Motor neuron (in vitro differentiated cells): ENCODE measurements at regions not wholly inside any gene's neighbourhood (a gene's known extent, or its start where the extent isn't known, plus 50 kb on each side); places are given as distances from the start of the nearest gene placed in this dataset.

Experiments used
- ATAC-seq, 8 experiments: fragments of 200-7000 bp; cut with Tn5 transposase; replicated peaks in 6 of 8; 2 replicates each; pipeline ENCODE4 v1.8.0; 2021; ENCODE audit warnings: mild to moderate bottlenecking in 8 of 8, moderate library complexity in 8 of 8
- H3K27ac ChIP-seq, 2 donors: fragments of 250-450 bp; sonication (Bioruptor Pico); 2 replicates each; pipeline ENCODE4 v1.9.0; 2021; ENCODE audit warnings: antibody characterized with exemption in 2 of 2, mild to moderate bottlenecking in 2 of 2, moderate library complexity in 1 of 2
- H3K4me1 ChIP-seq, 2 donors: fragments of 250-450 bp; sonication (Bioruptor Pico); replicated peaks in 1 of 2; 2 replicates each; pipeline ENCODE4 v1.6.1; 2021; ENCODE audit warnings: antibody characterized with exemption in 2 of 2, mild to moderate bottlenecking in 2 of 2, moderate library complexity in 1 of 2
- H3K4me3 ChIP-seq, 5 donors: fragments of 250-450 bp; sonication (Bioruptor Pico); 2 replicates each; pipeline ENCODE4 v1.9.0; 2021; ENCODE audit warnings: antibody characterized with exemption in 5 of 5, mild to moderate bottlenecking in 5 of 5, moderate library complexity in 4 of 5
- WGBS, 10 experiments: fragments of 450-650 bp; shearing (Covaris generic); methylation state at CpG; one replicate each; pipeline ENCODE4 v1.0.0; 2022; 5-methylcytosine and 5-hydroxymethylcytosine counted together
- in situ Hi-C, 9 experiments: fragments of 400-800 bp; cut with MboI; loops; one replicate each; pipeline ENCODE4 v1.15.0; 2021; ENCODE audit warnings: low sequenced_read_pairs in 9 of 9, low pct_unique_long_range_greater_than_20kb in 2 of 9; ENCODE audit not compliant: unreplicated experiment in 9 of 9

DNA sequence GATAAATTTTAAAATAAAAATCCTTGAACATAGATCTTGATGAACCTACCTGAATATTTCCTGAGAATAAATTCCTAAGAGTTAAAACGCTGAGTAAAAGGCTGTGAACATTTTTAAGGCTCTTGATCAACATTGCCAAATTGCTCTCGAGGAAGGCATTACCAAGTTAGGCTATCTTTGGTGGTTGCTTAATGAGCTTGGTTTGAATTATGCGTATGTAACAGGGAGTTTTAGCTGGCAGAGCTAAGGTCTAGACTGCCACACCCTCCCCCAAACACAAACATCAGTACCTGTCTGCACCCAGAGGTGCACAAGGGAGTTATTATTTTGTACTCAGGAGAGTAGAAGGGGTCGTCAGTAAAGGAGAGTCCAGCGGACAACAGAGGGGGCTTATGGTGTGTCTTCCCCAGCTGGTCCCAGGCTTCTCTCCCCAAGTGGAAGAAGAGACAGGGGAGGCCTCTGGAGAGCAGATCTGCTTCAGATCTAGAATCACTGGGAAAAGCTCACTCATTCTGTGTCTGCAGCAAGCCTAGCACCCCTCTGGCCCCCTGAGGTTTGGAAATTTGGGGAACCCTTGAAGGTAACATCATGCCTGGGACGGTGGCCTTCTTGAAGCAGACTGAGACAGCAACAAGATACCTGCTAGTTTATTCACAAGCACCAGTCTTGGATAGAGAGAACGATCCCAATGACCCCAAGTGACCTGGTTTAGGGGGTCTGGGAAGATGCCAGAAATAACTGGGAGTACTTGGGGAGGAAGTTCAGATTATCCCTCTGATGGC is 197.2 kb upstream of the ID2 start:
- in situ Hi-C loops, result no loop called here
- WGBS, 10 experiments, result 20 to 100% (median 81%) methylated on average over 1 to 5 of the region's 7 CpGs; no CpG with 5 or more reads in 2 of the 10 experiments
- peak in 2 of 8 experiments; percentile 32 to 43 for ATAC-seq
- no peak overlapping the region for H3K4me3 ChIP-seq
- H3K4me1 ChIP-seq, result peaks cover 24 to 26% of the 10 kb centered on the region in 2 donors
- no peak overlapping the region for H3K27ac ChIP-seq

DNA sequence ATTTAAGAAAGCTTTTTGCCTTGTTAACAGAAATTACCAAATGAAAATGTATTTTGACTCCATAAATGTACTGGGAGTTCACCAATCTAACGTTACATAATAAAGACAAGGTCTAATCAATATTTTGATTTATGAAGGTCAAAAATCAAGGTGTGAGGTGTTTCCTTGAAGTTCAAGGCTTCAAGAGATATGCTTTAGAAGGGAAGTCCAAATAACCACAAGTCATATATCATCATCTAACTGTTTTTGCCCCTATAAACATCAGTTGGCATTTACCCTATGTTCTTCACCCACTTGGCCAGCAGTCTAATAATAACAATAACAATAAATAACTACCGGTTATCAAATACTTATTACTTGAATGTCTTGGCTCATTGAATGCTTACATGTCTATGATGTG is 196.1 kb upstream of the ID2 start:
- in situ Hi-C loops, result no loop called here
- no peak overlapping the region for H3K4me3 ChIP-seq
- ATAC-seq, result no peak
- no peak overlapping the region for H3K27ac ChIP-seq
- 46 to 100% (median 94%) methylated on average over 1 to 2 of the region's 2 CpGs; no CpG with 5 or more reads in 2 of the 10 experiments for WGBS, 10 experiments
- peaks cover 24 to 26% of the 10 kb centered on the region in 2 donors for H3K4me1 ChIP-seq

DNA sequence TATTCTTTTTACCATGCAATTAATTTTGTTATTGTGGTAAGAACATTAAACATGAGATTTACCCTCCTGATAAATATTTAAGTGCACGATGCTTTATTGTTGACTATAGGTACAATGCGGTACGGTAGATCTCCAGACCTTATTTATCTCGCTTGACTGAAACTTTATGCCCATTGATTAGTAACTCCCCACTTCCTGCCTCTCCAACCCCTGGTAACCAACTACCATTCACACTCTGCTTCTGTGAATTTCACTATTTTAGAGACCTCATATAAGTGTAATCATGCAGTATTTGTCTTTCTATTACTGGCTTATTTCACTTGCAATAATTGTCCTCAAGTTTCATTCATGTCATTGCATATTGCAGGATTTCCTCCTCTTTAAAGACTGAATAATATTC is 195.7 kb upstream of the ID2 start:
- H3K27ac ChIP-seq, result no peak overlapping the region
- in situ Hi-C loops, result no loop called here
- H3K4me1 ChIP-seq, result peaks cover 24 to 26% of the 10 kb centered on the region in 2 donors
- 72 to 100% (median 92%) methylated on average over 1 to 4 of the region's 4 CpGs for WGBS, 10 experiments
- H3K4me3 ChIP-seq, result no peak overlapping the region
- no peak for ATAC-seq

GRCh38 chr2:8487461-8487932 is 194.4 kb upstream of the ID2 start:
- Histone ChIP-seq H3K27ac (peak overlapping the region; percentile 75 to 80), H3K4me1 (peaks cover 24 to 26% of the 10 kb centered on the region in 2 donors), H3K4me3 (peak overlapping the region in 1 of 5 donors; percentile 11)
- in situ Hi-C loops, result no loop called here
- peak in 4 of 8 experiments; percentile 38 to 53 (median 46) for ATAC-seq
- 62 to 100% (median 84%) methylated on average over 1 to 10 of the region's 16 CpGs; no CpG with 5 or more reads in 3 of the 10 experiments for WGBS, 10 experiments

DNA sequence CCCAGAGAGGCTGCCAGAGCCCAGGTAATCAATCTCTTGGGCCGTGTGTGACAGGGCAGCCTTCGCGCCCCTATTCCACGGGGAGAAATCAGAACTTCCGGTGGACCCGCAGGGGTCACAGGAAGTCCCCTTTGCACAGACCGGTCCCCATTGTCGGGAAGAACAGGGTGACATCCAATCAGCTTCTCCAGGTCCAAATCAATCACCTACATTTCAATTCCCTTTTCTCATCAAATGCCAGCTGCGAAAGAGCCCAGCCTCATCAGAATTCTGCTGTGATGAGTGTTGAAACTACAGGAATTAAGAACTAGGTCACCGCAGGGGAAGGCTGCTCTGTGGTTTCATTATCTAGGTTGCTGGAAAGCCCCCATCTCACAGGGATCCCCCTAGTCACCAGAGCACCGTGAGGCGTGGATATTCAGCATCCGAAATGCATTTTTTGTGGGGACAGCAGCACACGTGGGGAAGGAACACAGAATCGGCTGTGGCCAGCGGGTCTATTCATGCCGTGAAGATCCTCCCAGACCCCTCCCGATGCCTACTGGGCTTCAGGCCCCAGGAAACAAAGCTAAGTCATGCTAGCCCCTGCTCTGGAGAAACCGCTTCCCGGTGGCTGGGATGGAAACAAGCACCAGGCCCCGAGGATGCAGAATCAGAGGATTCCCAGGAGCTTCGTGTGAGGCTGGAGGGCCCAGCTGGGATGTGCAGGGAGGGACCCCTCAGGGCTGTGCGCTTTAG is 193.7 kb upstream of the ID2 start:
- Histone ChIP-seq H3K27ac (peak overlapping the region; percentile 75 to 80), H3K4me3 (peak overlapping the region in 1 of 5 donors; percentile 11), H3K4me1 (peaks cover 24 to 26% of the 10 kb centered on the region in 2 donors)
- ATAC-seq, result peak in 5 of 8 experiments; percentile 77 to 95 (median 90)
- 46 to 86% (median 68%) methylated on average over 2 to 16 of the region's 23 CpGs; no CpG with 5 or more reads in 2 of the 10 experiments for WGBS, 10 experiments
- in situ Hi-C loops, result no loop called here

- peak overlapping the region; percentile 75 to 80 for H3K27ac ChIP-seq
- no peak overlapping the region for H3K4me3 ChIP-seq
- in situ Hi-C loops, result no loop called here
- H3K4me1 ChIP-seq, result peaks cover 24 to 26% of the 10 kb centered on the region in 2 donors
- WGBS, 10 experiments, result 60 to 100% (median 89%) methylated on average over 1 to 5 of the region's 7 CpGs; no CpG with 5 or more reads in 2 of the 10 experiments
- ATAC-seq, result no peak
Measured at GRCh38 chr2:8489221-8489620, 192.6 kb upstream of the ID2 start.

DNA sequence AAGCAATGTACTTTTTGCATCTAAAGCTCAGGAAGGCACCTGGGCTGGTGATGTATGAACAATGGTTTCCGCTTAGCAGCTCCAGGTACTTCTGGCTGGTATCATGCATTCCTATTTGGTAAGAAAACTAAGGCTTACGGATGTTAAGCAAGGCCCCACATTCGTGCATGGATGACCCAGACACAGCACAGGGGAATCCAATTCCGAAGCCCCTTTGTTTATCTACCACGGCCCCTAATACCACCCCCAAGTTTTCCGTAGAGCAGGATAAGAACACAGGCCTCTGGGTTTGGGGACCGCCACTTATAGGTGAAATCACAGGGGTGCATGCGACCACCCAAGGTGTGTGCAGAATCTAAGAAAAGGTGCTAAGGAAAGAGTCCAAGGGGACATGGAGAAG is 192.1 kb upstream of the ID2 start:
- Histone ChIP-seq H3K27ac (peak overlapping the region in 1 of 2 donors; percentile 80), H3K4me3 (no peak overlapping the region), H3K4me1 (peaks cover 24 to 26% of the 10 kb centered on the region in 2 donors)
- WGBS, 10 experiments, result 65 to 100% (median 97%) methylated on average over 1 to 5 of the region's 8 CpGs; no CpG with 5 or more reads in 5 of the 10 experiments
- no peak for ATAC-seq
- in situ Hi-C loops, result no loop called here

GRCh38 chr2:8490166-8490721 is 191.6 kb upstream of the ID2 start:
- Histone ChIP-seq H3K4me1 (peaks cover 24 to 26% of the 10 kb centered on the region in 2 donors), H3K27ac (no peak overlapping the region), H3K4me3 (no peak overlapping the region)
- ATAC-seq, result peak in 2 of 8 experiments; percentile 74
- 54 to 100% (median 100%) methylated on average over 1 to 2 of the region's 2 CpGs; no CpG with 5 or more reads in 4 of the 10 experiments for WGBS, 10 experiments
- in situ Hi-C loops, result no loop called here

- Histone ChIP-seq H3K4me3 (no peak overlapping the region), H3K4me1 (peaks cover 24 to 26% of the 10 kb centered on the region in 2 donors), H3K27ac (no peak overlapping the region)
- in situ Hi-C loops, result no loop called here
- ATAC-seq, result peak in 1 of 8 experiments; percentile 34
- 8 to 100% (median 81%) methylated on average over 1 to 14 of the region's 17 CpGs for WGBS, 10 experiments
Measured at GRCh38 chr2:8491296-8492027, 190.4 kb upstream of the ID2 start.

DNA sequence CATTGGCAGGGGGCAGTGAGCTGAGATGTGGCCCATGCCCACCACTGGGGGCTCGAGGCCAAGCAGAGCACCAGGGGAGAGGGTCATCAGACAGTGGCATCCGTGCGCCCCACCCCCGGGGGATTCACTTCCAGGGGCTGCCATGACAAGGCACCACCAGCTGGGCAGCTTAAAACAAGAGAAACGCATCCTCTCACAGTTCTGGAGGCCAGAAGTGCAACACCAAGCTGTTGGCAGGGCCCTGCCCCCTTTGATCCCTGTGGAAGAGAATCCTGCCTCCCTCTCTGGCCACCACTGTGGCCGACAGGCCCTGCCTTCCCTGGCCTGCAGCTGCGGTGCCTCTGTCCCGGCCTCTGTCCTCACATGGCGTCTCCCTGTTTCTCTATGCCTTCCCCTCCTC is 187.7 kb upstream of the ID2 start:
- H3K27ac ChIP-seq, result no peak overlapping the region
- ATAC-seq, result peak in 2 of 8 experiments; percentile 15 to 22
- H3K4me1 ChIP-seq, result peaks cover 1 to 5% of the 10 kb centered on the region in 2 donors
- 71 to 100% (median 86%) methylated on average over 1 to 8 of the region's 9 CpGs; no CpG with 5 or more reads in 5 of the 10 experiments for WGBS, 10 experiments
- in situ Hi-C loops, result no loop called here
- no peak overlapping the region for H3K4me3 ChIP-seq

GRCh38 chr2:8494589-8494988 is 187.3 kb upstream of the ID2 start:
- H3K27ac ChIP-seq, result no peak overlapping the region
- peaks cover 0 to 1% of the 10 kb centered on the region in 2 donors for H3K4me1 ChIP-seq
- 50 to 80% (median 67%) methylated on average over 1 to 2 of the region's 3 CpGs; no CpG with 5 or more reads in 7 of the 10 experiments for WGBS, 10 experiments
- in situ Hi-C loops, result no loop called here
- no peak overlapping the region for H3K4me3 ChIP-seq
- peak in 1 of 8 experiments; percentile 13 for ATAC-seq

- WGBS, 10 experiments, result 20 to 100% (median 91%) methylated on average over 1 to 5 of the region's 12 CpGs; no CpG with 5 or more reads in 4 of the 10 experiments
- in situ Hi-C loops, result no loop called here
- no peak overlapping the region for H3K27ac ChIP-seq
- ATAC-seq, result no peak
- H3K4me1 ChIP-seq, result no peaks in the 10 kb centered on the region
- H3K4me3 ChIP-seq, result no peak overlapping the region
Measured at GRCh38 chr2:8495189-8495989, 186.5 kb upstream of the ID2 start.
